ENCODE measurements at regions not wholly inside any gene's neighbourhood (a gene's known extent, or its start where the extent isn't known, plus 50 kb on each side); places are given as distances from the start of the nearest gene placed in this dataset.

DNA sequence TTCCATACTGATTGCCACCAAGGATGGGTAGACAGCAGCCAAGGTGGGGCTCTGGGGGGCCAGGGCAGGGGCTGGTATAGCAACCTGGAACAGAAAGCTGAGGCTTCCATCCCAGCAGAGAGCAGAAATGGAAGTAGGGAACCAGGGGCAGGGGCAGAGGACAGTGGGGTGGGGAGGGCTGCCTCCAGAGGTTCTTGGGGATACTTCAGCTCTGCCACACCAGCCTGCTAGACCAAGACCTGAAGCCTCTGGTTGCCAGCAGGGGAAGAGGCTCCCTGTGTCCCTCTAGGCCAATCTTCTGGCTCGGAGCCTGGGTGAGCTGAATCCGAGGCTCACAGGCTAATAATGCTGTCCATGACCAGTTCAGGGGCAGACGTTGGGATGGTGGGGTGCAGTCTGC is 329.0 kb downstream of the DYSF start:
- no peak for DNase-seq (ENCODE audit: low spot score)
- TF ChIP-seq, protein P1, sequence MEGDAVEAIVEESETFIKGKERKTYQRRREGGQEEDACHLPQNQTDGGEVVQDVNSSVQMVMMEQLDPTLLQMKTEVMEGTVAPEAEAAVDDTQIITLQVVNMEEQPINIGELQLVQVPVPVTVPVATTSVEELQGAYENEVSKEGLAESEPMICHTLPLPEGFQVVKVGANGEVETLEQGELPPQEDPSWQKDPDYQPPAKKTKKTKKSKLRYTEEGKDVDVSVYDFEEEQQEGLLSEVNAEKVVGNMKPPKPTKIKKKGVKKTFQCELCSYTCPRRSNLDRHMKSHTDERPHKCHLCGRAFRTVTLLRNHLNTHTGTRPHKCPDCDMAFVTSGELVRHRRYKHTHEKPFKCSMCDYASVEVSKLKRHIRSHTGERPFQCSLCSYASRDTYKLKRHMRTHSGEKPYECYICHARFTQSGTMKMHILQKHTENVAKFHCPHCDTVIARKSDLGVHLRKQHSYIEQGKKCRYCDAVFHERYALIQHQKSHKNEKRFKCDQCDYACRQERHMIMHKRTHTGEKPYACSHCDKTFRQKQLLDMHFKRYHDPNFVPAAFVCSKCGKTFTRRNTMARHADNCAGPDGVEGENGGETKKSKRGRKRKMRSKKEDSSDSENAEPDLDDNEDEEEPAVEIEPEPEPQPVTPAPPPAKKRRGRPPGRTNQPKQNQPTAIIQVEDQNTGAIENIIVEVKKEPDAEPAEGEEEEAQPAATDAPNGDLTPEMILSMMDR (IDR thresholded peaks at IDR 0.05; ENCODE audit: borderline replicate concordance, control extremely low read depth, extremely low read depth, insufficient read depth, missing control alignments) = no peak
- in situ Hi-C loops (cut with MboI; ENCODE audit: low sequenced_read_pairs, unreplicated experiment) = no loop called here

DNA sequence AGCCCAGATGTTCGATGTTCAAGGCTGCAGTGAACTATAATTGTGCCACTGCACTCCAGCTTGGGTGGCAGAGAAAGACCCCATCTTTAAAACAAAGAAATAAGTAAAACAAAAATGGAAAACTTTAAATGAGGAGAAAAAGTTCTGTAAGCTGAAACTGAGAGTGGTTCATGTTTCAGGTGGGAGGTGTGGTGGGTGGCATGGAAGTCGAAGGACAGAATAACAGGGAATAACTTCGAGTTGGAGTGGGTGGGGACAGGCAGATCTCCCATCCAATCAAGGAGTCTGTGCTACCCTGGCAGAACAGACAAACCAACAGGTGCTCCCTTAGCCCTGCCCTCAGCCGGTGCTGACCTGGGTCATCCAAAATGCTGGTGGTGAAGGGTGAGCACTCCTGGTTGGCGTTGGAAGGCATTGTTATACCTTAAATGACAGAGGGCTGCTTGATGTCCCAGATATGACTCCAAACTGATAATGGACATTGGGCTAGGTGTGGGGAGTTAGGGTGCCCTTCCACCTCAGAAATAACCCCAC is 328.4 kb downstream of the DYSF start:
- in situ Hi-C loops (cut with MboI; ENCODE audit: low sequenced_read_pairs, unreplicated experiment) = no loop called here
- no peak for DNase-seq (ENCODE audit: low spot score)
- TF ChIP-seq, protein P1 (IDR thresholded peaks at IDR 0.05; ENCODE audit: borderline replicate concordance, control extremely low read depth, extremely low read depth, insufficient read depth, missing control alignments) = no peak

DNA sequence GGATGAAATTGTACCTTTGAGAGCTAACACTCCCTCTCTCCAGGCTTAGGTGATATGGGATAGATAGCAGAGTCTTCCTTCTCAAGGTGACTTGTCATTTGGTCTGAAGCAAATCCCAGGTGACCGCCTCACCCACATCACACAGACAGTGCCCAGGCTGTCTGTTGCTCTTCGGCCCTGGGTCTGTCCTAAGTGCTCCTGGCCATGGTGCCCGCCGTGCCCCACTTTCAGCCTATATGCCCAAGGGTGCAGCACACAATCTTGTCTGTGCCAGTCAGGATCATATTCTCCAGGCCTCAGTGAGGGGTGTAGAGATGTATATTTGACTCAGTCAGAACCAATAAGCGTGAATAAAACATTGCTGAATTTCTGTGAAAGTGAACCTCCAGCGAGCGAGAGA is 326.8 kb downstream of the DYSF start:
- in situ Hi-C loops (cut with MboI; ENCODE audit: low sequenced_read_pairs, unreplicated experiment) = no loop called here
- TF ChIP-seq, protein P1 (IDR thresholded peaks at IDR 0.05; ENCODE audit: borderline replicate concordance, control extremely low read depth, extremely low read depth, insufficient read depth, missing control alignments) = no peak
- no peak for DNase-seq (ENCODE audit: low spot score)

DNA sequence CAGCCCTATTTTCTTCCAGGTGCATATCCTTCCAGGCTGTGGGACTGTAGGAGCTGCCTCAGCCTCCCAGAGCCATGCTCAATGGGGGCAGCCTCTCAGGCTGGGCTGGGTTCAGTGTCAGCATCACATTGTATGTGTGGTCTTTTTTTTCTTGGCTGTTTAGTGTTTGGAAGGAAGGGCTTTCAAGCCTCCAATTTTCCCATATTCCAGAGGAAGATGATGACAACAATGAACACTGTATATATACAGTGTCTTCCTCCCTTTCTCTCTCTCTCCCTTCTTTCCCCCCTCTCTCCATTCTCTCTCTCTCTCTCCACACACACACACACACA is 326.4 kb downstream of the DYSF start:
- TF ChIP-seq, protein P1 (IDR thresholded peaks at IDR 0.05; ENCODE audit: borderline replicate concordance, control extremely low read depth, extremely low read depth, insufficient read depth, missing control alignments) = no peak
- no peak for DNase-seq (ENCODE audit: low spot score)
- in situ Hi-C loops (cut with MboI; ENCODE audit: low sequenced_read_pairs, unreplicated experiment) = no loop called here

DNA sequence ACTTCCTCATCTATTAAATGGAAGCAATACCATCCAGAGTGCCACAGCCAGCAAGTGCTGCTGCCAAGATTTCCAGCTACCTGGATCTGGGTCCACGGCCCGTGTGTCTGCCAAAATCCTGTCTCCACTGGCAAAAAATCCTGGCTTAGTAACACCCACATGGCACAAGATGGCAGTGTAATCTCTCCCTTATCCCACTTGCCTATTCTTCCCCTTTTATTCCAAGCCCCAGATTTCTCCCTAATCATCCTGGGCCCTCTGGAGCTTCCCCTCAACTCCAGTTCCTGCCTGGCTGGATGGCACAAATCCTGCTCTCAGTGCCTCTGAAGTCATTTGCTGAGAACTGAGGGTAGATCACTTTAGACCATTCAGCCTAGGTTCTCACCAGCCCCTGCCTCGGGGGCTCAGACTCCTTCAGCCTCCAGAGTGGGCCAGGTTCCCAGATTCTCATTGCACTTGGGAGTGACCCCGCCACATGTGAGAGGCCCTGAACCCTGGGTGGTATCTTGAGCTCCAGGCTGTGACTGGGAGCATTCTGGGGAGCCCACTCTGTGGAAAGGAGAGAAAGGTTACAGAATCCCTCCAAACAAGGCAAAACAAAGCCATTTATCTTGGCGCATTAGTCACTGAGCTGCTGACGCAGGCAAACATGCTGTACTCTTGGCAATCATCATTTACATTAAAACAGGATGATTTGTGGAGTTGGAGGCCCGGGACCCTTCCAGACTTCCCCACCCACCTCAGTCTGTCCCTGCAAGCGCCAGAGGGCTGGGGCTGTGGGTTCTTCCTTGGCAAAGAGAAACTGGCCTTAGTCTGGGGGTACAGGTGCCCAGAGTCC is 325.8 kb downstream of the DYSF start:
- DNase-seq (ENCODE audit: low spot score) = no peak
- in situ Hi-C loops (cut with MboI; ENCODE audit: low sequenced_read_pairs, unreplicated experiment) = no loop called here
- TF ChIP-seq, protein P1 (IDR thresholded peaks at IDR 0.05; ENCODE audit: borderline replicate concordance, control extremely low read depth, extremely low read depth, insufficient read depth, missing control alignments) = no peak

DNA sequence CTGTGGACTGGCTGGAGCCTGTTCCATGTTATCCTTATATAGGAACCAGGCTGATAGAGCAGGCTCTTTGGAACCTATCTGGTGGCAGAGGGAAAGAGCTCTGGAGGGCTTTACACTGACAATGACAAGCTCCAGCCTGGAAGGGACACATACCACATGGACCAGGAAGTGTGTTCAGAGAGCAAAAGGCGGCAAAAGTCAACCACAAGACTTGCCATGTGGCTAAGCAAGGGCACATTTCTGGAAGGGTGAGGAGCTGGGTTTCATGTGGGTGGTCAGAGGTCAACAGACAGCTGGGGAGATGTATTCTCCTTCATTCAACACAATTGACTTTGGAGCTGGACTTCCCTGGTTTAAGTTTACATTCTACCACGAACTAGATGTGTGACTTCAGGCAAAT is 325.2 kb downstream of the DYSF start:
- no peak for DNase-seq (ENCODE audit: low spot score)
- in situ Hi-C loops (cut with MboI; ENCODE audit: low sequenced_read_pairs, unreplicated experiment) = no loop called here
- TF ChIP-seq, protein P1 (IDR thresholded peaks at IDR 0.05; ENCODE audit: borderline replicate concordance, control extremely low read depth, extremely low read depth, insufficient read depth, missing control alignments) = no peak

All from GM13976 (cell line).